Mesenchymal stem cell (in vitro differentiated cells and primary cell): ENCODE measurements at regions not wholly inside any gene's neighbourhood (a gene's known extent, or its start where the extent isn't known, plus 50 kb on each side); places are given as distances from the start of the nearest gene placed in this dataset.
A peak's percentile ranks its signal among the peaks of the same experiment; 100 is the strongest.

Experiments used
- DNase-seq: peaks from one replicate; pipeline ENCODE4 v3.0.0-alpha.2; 2013
- H2AFZ ChIP-seq: one replicate; pipeline ENCODE4 v1.6.1; 2013; ENCODE audit warnings: low read depth, mild to moderate bottlenecking, control low read depth, inconsistent platforms, low read length, moderate library complexity
- H2AK5ac ChIP-seq: 2 replicates; pipeline ENCODE4 v1.6.1; 2013; ENCODE audit warnings: low read length, moderate library complexity, mild to moderate bottlenecking, inconsistent platforms; ENCODE audit not compliant: severe bottlenecking
- H2BK120ac ChIP-seq: one replicate; pipeline ENCODE4 v1.6.1; 2013; ENCODE audit warnings: low read depth, mild to moderate bottlenecking, inconsistent platforms, low read length, moderate library complexity
- H2BK12ac ChIP-seq, 2 experiments: one replicate each; pipeline ENCODE4 v1.6.1; 2013; ENCODE audit warnings: inconsistent platforms in 2 of 2, low read length in 2 of 2, mild to moderate bottlenecking in 2 of 2, moderate library complexity in 2 of 2, control low read depth in 1 of 2
- H2BK15ac ChIP-seq: one replicate; pipeline ENCODE4 v1.6.1; 2013; ENCODE audit warnings: mild to moderate bottlenecking, low read depth, inconsistent platforms; ENCODE audit not compliant: poor library complexity, severe bottlenecking
- H2BK5ac ChIP-seq: 2 replicates; pipeline ENCODE4 v1.6.1; 2013; ENCODE audit warnings: low read depth, mild to moderate bottlenecking, low read length, control low read depth, inconsistent platforms; ENCODE audit not compliant: poor library complexity, severe bottlenecking
- H3K14ac ChIP-seq, 2 experiments: one replicate each; pipeline ENCODE4 v1.6.1; 2013; ENCODE audit warnings: inconsistent platforms in 2 of 2, low read length in 2 of 2, control low read depth in 1 of 2, mild to moderate bottlenecking in 1 of 2, moderate library complexity in 1 of 2
- H3K18ac ChIP-seq, 2 experiments: one replicate each; pipeline ENCODE4 v1.6.1; 2013; ENCODE audit warnings: inconsistent platforms in 2 of 2, low read length in 2 of 2, control low read depth in 1 of 2, low read depth in 1 of 2, mild to moderate bottlenecking in 1 of 2
- H3K23ac ChIP-seq, 2 experiments: one replicate each; pipeline ENCODE4 v1.6.1; 2013; ENCODE audit warnings: inconsistent platforms in 2 of 2, low read length in 2 of 2, mild to moderate bottlenecking in 2 of 2, moderate library complexity in 2 of 2, control low read depth in 1 of 2
- H3K27ac ChIP-seq: 2 replicates; pipeline ENCODE4 v1.5.1; 2013; ENCODE audit warnings: mild to moderate bottlenecking, moderate library complexity, low read length, control low read depth, inconsistent platforms; ENCODE audit not compliant: poor library complexity, severe bottlenecking
- H3K27me3 ChIP-seq, 2 experiments: 2 replicates each; pipeline versions ENCODE4 v1.6.1 to v1.7.0; 2013; ENCODE audit warnings: low read length in 2 of 2, mild to moderate bottlenecking in 2 of 2, moderate library complexity in 2 of 2, control low read depth in 1 of 2, inconsistent platforms in 1 of 2; ENCODE audit not compliant: control insufficient read depth in 1 of 2, insufficient read depth in 1 of 2
- H3K36me3 ChIP-seq, 2 experiments: 2 replicates each; pipeline versions ENCODE4 v1.6.1 to v1.7.0; 2013; ENCODE audit warnings: low read length in 2 of 2, control low read depth in 1 of 2, inconsistent platforms in 1 of 2, low read depth in 1 of 2, mild to moderate bottlenecking in 1 of 2; ENCODE audit not compliant: insufficient read depth in 2 of 2, control insufficient read depth in 1 of 2
- H3K4ac ChIP-seq, 2 experiments: one replicate each; pipeline ENCODE4 v1.6.1; 2013; ENCODE audit warnings: inconsistent platforms in 2 of 2, low read length in 2 of 2, mild to moderate bottlenecking in 2 of 2, moderate library complexity in 2 of 2, control low read depth in 1 of 2, low read depth in 1 of 2
- H3K4me1 ChIP-seq: 2 replicates; pipeline ENCODE4 v1.6.1; 2013; ENCODE audit warnings: low read depth, low read length, control low read depth; ENCODE audit not compliant: control insufficient read depth, insufficient read depth
- H3K4me2 ChIP-seq: 2 replicates; pipeline ENCODE4 v1.6.1; 2013; ENCODE audit warnings: low read length, mild to moderate bottlenecking, inconsistent platforms; ENCODE audit not compliant: poor library complexity, severe bottlenecking
- H3K4me3 ChIP-seq, 2 experiments: 2 replicates each; pipeline versions ENCODE4 v1.5.1 to v1.7.0; 2013; ENCODE audit warnings: low read length in 2 of 2, mild to moderate bottlenecking in 2 of 2, control low read depth in 1 of 2, low read depth in 1 of 2; ENCODE audit not compliant: insufficient read depth in 1 of 2
- H3K79me1 ChIP-seq: replicated peaks from 2 replicates; pipeline ENCODE4 v1.6.1; 2013; ENCODE audit warnings: mild to moderate bottlenecking, control low read depth, low read length, inconsistent platforms; ENCODE audit not compliant: poor library complexity, severe bottlenecking
- H3K9ac ChIP-seq: 2 replicates; pipeline ENCODE4 v1.7.0; 2013; ENCODE audit warnings: mild to moderate bottlenecking, low read length, moderate library complexity
- H3K9me3 ChIP-seq: 2 replicates; pipeline ENCODE4 v1.7.0; 2013; ENCODE audit warnings: mild to moderate bottlenecking, low read length; ENCODE audit not compliant: control insufficient read depth
- H4K8ac ChIP-seq: one replicate; pipeline ENCODE4 v1.6.1; 2013; ENCODE audit warnings: inconsistent platforms, mild to moderate bottlenecking, low read length, moderate library complexity
- H4K91ac ChIP-seq: one replicate; pipeline ENCODE4 v1.6.1; 2013; ENCODE audit warnings: mild to moderate bottlenecking, low read length, inconsistent platforms
- WGBS: methylation state at CpG from one replicate; pipeline ENCODE4 v1.1.7; 2013; ENCODE audit warnings: mixed read lengths; 5-methylcytosine and 5-hydroxymethylcytosine counted together

DNA sequence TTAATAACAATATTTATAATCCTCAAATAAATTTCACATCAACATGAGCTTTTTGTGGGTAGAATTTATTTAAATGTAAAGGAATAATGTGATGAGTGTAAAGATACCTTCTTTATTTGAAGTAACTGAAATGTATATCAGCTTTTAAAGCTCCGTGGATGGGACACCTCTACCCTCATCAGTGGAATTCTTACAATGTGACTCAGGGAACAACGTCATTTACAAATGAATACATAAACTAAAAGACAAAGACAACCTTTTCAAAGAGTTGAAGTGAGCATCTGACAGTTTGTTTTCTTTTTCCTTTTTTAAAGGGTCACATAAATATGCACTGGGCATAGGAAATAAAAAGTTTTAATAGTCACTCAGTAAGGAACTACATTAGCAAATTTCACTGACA lies 1127.0 kb upstream of the CRIM1 start:
- Histone ChIP-seq H3K79me1 (no peaks in the 10 kb centered on the region), H2AFZ (no peak overlapping the region), H3K23ac (no peak overlapping the region), H2BK12ac (no peak overlapping the region), H4K91ac (no peak overlapping the region), H3K27me3 (no peaks in the 10 kb centered on the region), H2BK5ac (no peak overlapping the region), H2BK120ac (no peak overlapping the region), H2BK15ac (no peak overlapping the region), H4K8ac (no peak overlapping the region), H3K18ac (no peak overlapping the region), H3K4me1 (no peaks in the 10 kb centered on the region), H3K9me3 (peaks cover 5% of the 10 kb centered on the region), H3K14ac (no peak overlapping the region), H3K4me2 (no peak overlapping the region), H3K4me3 (no peak overlapping the region), H3K4ac (no peak overlapping the region), H3K27ac (no peak overlapping the region), H3K36me3 (no peaks in the 10 kb centered on the region), H2AK5ac (no peak overlapping the region), H3K9ac (no peak overlapping the region)
- no peak for DNase-seq
- 5% methylated on average over 2 of the region's 2 CpGs for WGBS

- Histone ChIP-seq H3K36me3 (no peaks in the 10 kb centered on the region), H3K23ac (no peak overlapping the region), H3K9ac (no peak overlapping the region), H2BK5ac (no peak overlapping the region), H2BK120ac (no peak overlapping the region), H2BK12ac (no peak overlapping the region), H4K91ac (no peak overlapping the region), H3K9me3 (peaks cover 20% of the 10 kb centered on the region), H3K14ac (no peak overlapping the region), H2AFZ (no peak overlapping the region), H2AK5ac (no peak overlapping the region), H3K4me1 (no peaks in the 10 kb centered on the region), H3K18ac (no peak overlapping the region), H3K4me3 (no peak overlapping the region), H3K4ac (no peak overlapping the region), H2BK15ac (no peak overlapping the region), H3K27ac (peak overlapping the region; percentile 24), H3K79me1 (no peaks in the 10 kb centered on the region), H4K8ac (no peak overlapping the region), H3K4me2 (no peak overlapping the region), H3K27me3 (no peaks in the 10 kb centered on the region)
- DNase-seq: no peak
- WGBS: 82% methylated on average over 2 of the region's 2 CpGs
Observed at GRCh38 chr2:35220461-35220860, 1135.1 kb upstream of the CRIM1 start.

GRCh38 chr2:35204881-35205280 lies 1150.7 kb upstream of the CRIM1 start:
- no peak overlapping the region for H2AK5ac ChIP-seq
- no peak overlapping the region for H2BK12ac ChIP-seq
- H3K27ac ChIP-seq: no peak overlapping the region
- no peaks in the 10 kb centered on the region for H3K36me3 ChIP-seq
- no peak overlapping the region for H3K23ac ChIP-seq
- no peaks in the 10 kb centered on the region for H3K4me1 ChIP-seq
- no peak overlapping the region for H4K91ac ChIP-seq
- H4K8ac ChIP-seq: no peak overlapping the region
- H2BK5ac ChIP-seq: no peak overlapping the region
- H3K18ac ChIP-seq: no peak overlapping the region
- no peak overlapping the region for H3K4ac ChIP-seq
- no peak for DNase-seq
- WGBS: 67% methylated on average over 1 of the region's 2 CpGs
- no peaks in the 10 kb centered on the region for H3K27me3 ChIP-seq
- no peak overlapping the region for H3K4me2 ChIP-seq
- H3K4me3 ChIP-seq: no peak overlapping the region
- H3K14ac ChIP-seq: no peak overlapping the region
- H3K79me1 ChIP-seq: no peaks in the 10 kb centered on the region
- no peak overlapping the region for H2BK120ac ChIP-seq
- no peak overlapping the region for H2BK15ac ChIP-seq
- peaks cover 18% of the 10 kb centered on the region for H3K9me3 ChIP-seq
- H2AFZ ChIP-seq: no peak overlapping the region
- no peak overlapping the region for H3K9ac ChIP-seq

- H3K4me3 ChIP-seq: no peak overlapping the region
- no peaks in the 10 kb centered on the region for H3K79me1 ChIP-seq
- no peak overlapping the region for H4K91ac ChIP-seq
- H3K4ac ChIP-seq: no peak overlapping the region
- WGBS: 72% methylated on average over 1 of the region's 3 CpGs
- H3K27me3 ChIP-seq: no peaks in the 10 kb centered on the region
- H3K18ac ChIP-seq: no peak overlapping the region
- peaks cover 20% of the 10 kb centered on the region for H3K9me3 ChIP-seq
- H3K27ac ChIP-seq: no peak overlapping the region
- no peak overlapping the region for H3K9ac ChIP-seq
- no peak overlapping the region for H3K4me2 ChIP-seq
- no peak overlapping the region for H2BK5ac ChIP-seq
- H3K36me3 ChIP-seq: no peaks in the 10 kb centered on the region
- DNase-seq: no peak
- no peak overlapping the region for H2AK5ac ChIP-seq
- no peak overlapping the region for H2BK15ac ChIP-seq
- H3K23ac ChIP-seq: no peak overlapping the region
- H3K4me1 ChIP-seq: no peaks in the 10 kb centered on the region
- H3K14ac ChIP-seq: no peak overlapping the region
- H2AFZ ChIP-seq: no peak overlapping the region
- no peak overlapping the region for H4K8ac ChIP-seq
- no peak overlapping the region for H2BK12ac ChIP-seq
- no peak overlapping the region for H2BK120ac ChIP-seq
Observed at GRCh38 chr2:35204323-35204722, 1151.3 kb upstream of the CRIM1 start.
